ENCODE measurements at regions not wholly inside any gene's neighbourhood (a gene's known extent, or its start where the extent isn't known, plus 50 kb on each side); places are given as distances from the start of the nearest gene placed in this dataset.

GRCh38 chr2:180443888-180444287 lies 436.8 kb upstream of the CWC22 start:
- no peak for DNase-seq

- no peak for DNase-seq
These were observed 436.0 kb upstream of the CWC22 start for GRCh38 chr2:180442860-180443644.

- no peak for DNase-seq
These were observed 412.1 kb upstream of the CWC22 start for GRCh38 chr2:180419212-180419611.

- no peak for DNase-seq
These were observed 409.5 kb upstream of the CWC22 start for GRCh38 chr2:180416627-180417026.

GRCh38 chr2:180413336-180413735 lies 406.2 kb upstream of the CWC22 start:
- DNase-seq, result no peak

- no peak for DNase-seq
These were observed 405.1 kb upstream of the CWC22 start for GRCh38 chr2:180412219-180412618.

GRCh38 chr2:180411661-180412060 lies 404.6 kb upstream of the CWC22 start:
- DNase-seq, result no peak

GRCh38 chr2:180406687-180407086 lies 399.6 kb upstream of the CWC22 start:
- DNase-seq, result no peak

GRCh38 chr2:180405520-180405919 lies 398.4 kb upstream of the CWC22 start:
- no peak for DNase-seq

- DNase-seq, result no peak
These were observed 387.2 kb upstream of the CWC22 start for GRCh38 chr2:180394305-180394704.

GRCh38 chr2:180385601-180386201 lies 378.6 kb upstream of the CWC22 start:
- no peak for DNase-seq

GRCh38 chr2:180376066-180376465 lies 369.0 kb upstream of the CWC22 start:
- no peak for DNase-seq

- no peak for DNase-seq
These were observed 367.6 kb upstream of the CWC22 start for GRCh38 chr2:180374502-180375281.

GRCh38 chr2:180370511-180371205 lies 363.6 kb upstream of the CWC22 start:
- no peak for DNase-seq

GRCh38 chr2:180368881-180369280 lies 361.8 kb upstream of the CWC22 start:
- DNase-seq, result no peak

- DNase-seq, result no peak
These were observed 360.7 kb upstream of the CWC22 start for GRCh38 chr2:180367815-180368214.

- no peak for DNase-seq
These were observed 359.4 kb upstream of the CWC22 start for GRCh38 chr2:180366481-180366880.

- no peak for DNase-seq
These were observed 357.6 kb upstream of the CWC22 start for GRCh38 chr2:180364719-180365118.

GRCh38 chr2:180360283-180360618 lies 353.2 kb upstream of the CWC22 start:
- DNase-seq, result no peak

- DNase-seq, result no peak
These were observed 352.6 kb upstream of the CWC22 start for GRCh38 chr2:180359522-180360282.

- DNase-seq, result no peak
These were observed 351.4 kb upstream of the CWC22 start for GRCh38 chr2:180358458-180358857.

- DNase-seq, result no peak
These were observed 349.6 kb upstream of the CWC22 start for GRCh38 chr2:180356676-180357075.

GRCh38 chr2:180352620-180353019 lies 345.5 kb upstream of the CWC22 start:
- no peak for DNase-seq

Measured in stimulated activated CD4-positive, alpha-beta T cell treated with anti-CD3 and anti-CD28 coated beads, Interleukin-2, amount 100 ng/mL, for 48 hours (primary cell).